CD14-positive monocyte (primary cell): ENCODE measurements at regions not wholly inside any gene's neighbourhood (a gene's known extent, or its start where the extent isn't known, plus 50 kb on each side); places are given as distances from the start of the nearest gene placed in this dataset.

Source experiments
- DNase-seq, 3 donors: peaks; one replicate each; pipeline ENCODE4 v3.0.0-alpha.2; 2011 to 2022
- H2AFZ ChIP-seq: 2 replicates; pipeline ENCODE4 v1.6.0; 2012; ENCODE audit warnings: mild to moderate bottlenecking, low read depth, low read length, inconsistent platforms; ENCODE audit not compliant: insufficient read depth, poor library complexity, severe bottlenecking
- H3K27ac ChIP-seq, 2 donors: 1 replicate in 1 of 2; 2 replicates in 1 of 2; pipeline ENCODE4 v1.5.1; 2012 to 2013; ENCODE audit warnings: low read length in 2 of 2, control low read depth in 1 of 2, inconsistent platforms in 1 of 2, low read depth in 1 of 2, mild to moderate bottlenecking in 1 of 2
- H3K27me3 ChIP-seq, 2 donors: one replicate each; pipeline versions ENCODE4 v1.6.0 to v1.6.1; 2011 to 2013; ENCODE audit warnings: low read length in 2 of 2; ENCODE audit not compliant: control insufficient read depth in 2 of 2, insufficient read depth in 2 of 2
- H3K36me3 ChIP-seq, 2 donors: replicated peaks in 1 of 2; 1 replicate in 1 of 2; 2 replicates in 1 of 2; pipeline versions ENCODE4 v1.5.1 to v1.6.1; 2012 to 2013; ENCODE audit warnings: low read length in 2 of 2, control low read depth in 1 of 2, inconsistent platforms in 1 of 2, mild to moderate bottlenecking in 1 of 2; ENCODE audit not compliant: insufficient read depth in 2 of 2, control insufficient read depth in 1 of 2
- H3K4me1 ChIP-seq, 2 donors: 1 replicate in 1 of 2; 2 replicates in 1 of 2; pipeline versions ENCODE4 v1.5.1 to v1.6.1; 2012 to 2013; ENCODE audit warnings: low read length in 2 of 2, control low read depth in 1 of 2, inconsistent platforms in 1 of 2, mild to moderate bottlenecking in 1 of 2, moderate library complexity in 1 of 2; ENCODE audit not compliant: insufficient read depth in 2 of 2, control insufficient read depth in 1 of 2
- H3K4me2 ChIP-seq: replicated peaks from 2 replicates; pipeline ENCODE3; 2012; ENCODE audit warnings: low read length, moderate library complexity, mild to moderate bottlenecking; ENCODE audit not compliant: poor library complexity, severe bottlenecking; ENCODE audit errors: extremely low read depth
- H3K4me3 ChIP-seq, 3 experiments: fragments of 200-600 bp in 1 of 3; sonication (generic) in 1 of 3; replicated peaks in 1 of 3; 1 replicate in 2 of 3; 2 replicates in 1 of 3; pipeline ENCODE4 v1.5.1; 2011 to 2013; ENCODE audit warnings: low read length in 3 of 3, mild to moderate bottlenecking in 3 of 3, control low read depth in 2 of 3, low read depth in 2 of 3, inconsistent platforms in 1 of 3, moderate library complexity in 1 of 3
- H3K79me2 ChIP-seq: 2 replicates; pipeline ENCODE4 v1.6.0; 2012; ENCODE audit warnings: mild to moderate bottlenecking, control low read depth, inconsistent platforms, low read length, moderate library complexity; ENCODE audit not compliant: insufficient read depth
- H3K9ac ChIP-seq: 2 replicates; pipeline ENCODE4 v1.6.0; 2017; ENCODE audit warnings: low read length, mild to moderate bottlenecking; ENCODE audit not compliant: insufficient read depth, poor library complexity, severe bottlenecking
- H3K9me3 ChIP-seq, 2 donors: replicated peaks in 1 of 2; 1 replicate in 1 of 2; 2 replicates in 1 of 2; pipeline versions ENCODE4 v1.5.1 to v1.6.1; 2012 to 2013; ENCODE audit warnings: low read length in 2 of 2, control low read depth in 1 of 2; ENCODE audit not compliant: control insufficient read depth in 1 of 2, insufficient read depth in 1 of 2
- H4K20me1 ChIP-seq: 2 replicates; pipeline ENCODE4 v1.6.0; 2012; ENCODE audit warnings: mild to moderate bottlenecking, low read length, control low read depth, moderate library complexity; ENCODE audit not compliant: insufficient read depth
- H3K27ac Mint-ChIP-seq, 7 donors: one replicate each; pipeline ENCODE4 v1.8.0; 2020; ENCODE audit warnings: mild to moderate bottlenecking in 7 of 7, mixed read lengths in 7 of 7, moderate library complexity in 6 of 7, inconsistent platforms in 2 of 7
- H3K27me3 Mint-ChIP-seq, 3 donors: one replicate each; pipeline ENCODE4 v1.8.0; 2021 to 2022; ENCODE audit warnings: low read depth in 3 of 3, mild to moderate bottlenecking in 3 of 3, mixed read lengths in 3 of 3, moderate library complexity in 3 of 3, inconsistent platforms in 1 of 3
- H3K36me3 Mint-ChIP-seq, 2 donors: one replicate each; pipeline ENCODE4 v1.8.0; 2020; ENCODE audit warnings: mixed read lengths in 2 of 2, inconsistent platforms in 1 of 2, mild to moderate bottlenecking in 1 of 2
- H3K4me1 Mint-ChIP-seq: one replicate; pipeline ENCODE4 v1.8.0; 2020; ENCODE audit warnings: mild to moderate bottlenecking, mixed read lengths
- H3K4me3 Mint-ChIP-seq, 2 donors: one replicate each; pipeline ENCODE4 v1.8.0; 2020; ENCODE audit warnings: mild to moderate bottlenecking in 2 of 2, mixed read lengths in 2 of 2, moderate library complexity in 1 of 2
- H3K9me3 Mint-ChIP-seq, 7 donors: one replicate each; pipeline ENCODE4 v1.8.0; 2020 to 2022; ENCODE audit warnings: mixed read lengths in 7 of 7, mild to moderate bottlenecking in 6 of 7, moderate library complexity in 6 of 7, inconsistent platforms in 2 of 7
- CTCF ChIP-seq: fragments of 200-600 bp; IDR thresholded peaks from one replicate; pipeline ENCODE4 v1.8.0; 2022; ENCODE audit warnings: antibody characterized with exemption, mild to moderate bottlenecking
- WGBS: methylation state at CpG from one replicate; pipeline ENCODE4 v1.1.5; 2013; ENCODE audit warnings: missing lambda C conversion rate; ENCODE audit not compliant: insufficient coverage; 5-methylcytosine and 5-hydroxymethylcytosine counted together
- intact Hi-C, 2 donors: fragments of 100-400 bp; cut with micrococcal nuclease; formaldehyde crosslinking; loops; one replicate each; pipeline versions ENCODE4 v1.15.0 to v1.15.1; 2023

- TF ChIP-seq CTCF, result no peak
- Histone ChIP-seq H3K9me3 (peaks cover 0 to 1% of the 10 kb centered on the region in 2 donors), H3K27ac (no peak overlapping the region), H3K79me2 (no peaks in the 10 kb centered on the region), H3K27me3 (no peaks in the 10 kb centered on the region), H2AFZ (no peak overlapping the region), H3K36me3 (no peaks in the 10 kb centered on the region), H4K20me1 (no peaks in the 10 kb centered on the region), H3K4me1 (no peaks in the 10 kb centered on the region), H3K4me2 (no peak overlapping the region), H3K9ac (no peak overlapping the region), H3K4me3 (no peak overlapping the region)
- Mint-ChIP-seq H3K36me3 (no peaks in the 10 kb centered on the region), H3K27me3 (peaks cover 0 to 7% (median 4%) of the 10 kb centered on the region in 3 donors), H3K9me3 (peaks cover 8 to 17% (median 11%) of the 10 kb centered on the region in 7 donors), H3K4me1 (peaks cover 7% of the 10 kb centered on the region), H3K27ac (no peak overlapping the region), H3K4me3 (no peak overlapping the region)
- no CpG with 5 or more reads among the region's 1 CpG for WGBS
- no peak for DNase-seq
- intact Hi-C loops, result no loop called here
These were observed 184.7 kb downstream of the MYLK4 start for GRCh38 chr6:2566048-2566447.

GRCh38 chr6:2565499-2565898, 185.2 kb downstream of the MYLK4 start:
- Histone ChIP-seq H3K79me2 (no peaks in the 10 kb centered on the region), H3K4me3 (no peak overlapping the region), H3K4me2 (no peak overlapping the region), H3K9ac (no peak overlapping the region), H3K4me1 (no peaks in the 10 kb centered on the region), H4K20me1 (no peaks in the 10 kb centered on the region), H3K27ac (no peak overlapping the region), H3K27me3 (no peaks in the 10 kb centered on the region), H3K9me3 (no peaks in the 10 kb centered on the region), H3K36me3 (no peaks in the 10 kb centered on the region), H2AFZ (no peak overlapping the region)
- Mint-ChIP-seq H3K9me3 (peaks cover 8 to 16% (median 11%) of the 10 kb centered on the region in 7 donors), H3K36me3 (no peaks in the 10 kb centered on the region), H3K27me3 (peaks cover 0 to 12% (median 4%) of the 10 kb centered on the region in 3 donors), H3K4me3 (no peak overlapping the region), H3K4me1 (peaks cover 7% of the 10 kb centered on the region), H3K27ac (no peak overlapping the region)
- intact Hi-C loops, result no loop called here
- no peak for DNase-seq
- 73% methylated on average over 4 of the region's 5 CpGs for WGBS
- no peak for TF ChIP-seq CTCF
